PC-3 (cell line): ENCODE measurements at regions not wholly inside any gene's neighbourhood (a gene's known extent, or its start where the extent isn't known, plus 50 kb on each side); places are given as distances from the start of the nearest gene placed in this dataset.
A peak's percentile ranks its signal among the peaks of the same experiment; 100 is the strongest.

Experiments
- ATAC-seq: fragments of 200-7000 bp; cut with Tn5 transposase; 2 replicates; pipeline ENCODE4 v1.9.1; 2020; ENCODE audit warnings: mild to moderate bottlenecking, moderate library complexity
- BruUV-seq: library from RNA; stranded (reverse); fragments of 400-500 nt; replicated peaks from 2 replicates; lab custom pipeline; 2021; lab: Mats Ljungman, UMichigan
- CTCF ChIA-PET: fragments of 300-600 bp; sonication (Branson Sonifier 250); formaldehyde crosslinking; loops from one replicate; lab custom pipeline; 2022; ENCODE audit warnings: antibody characterized with exemption; lab: Charles Lee
- POLR2A ChIA-PET: fragments of 300-600 bp; sonication (Branson Sonifier 250); formaldehyde crosslinking; loops from one replicate; lab custom pipeline; 2022; ENCODE audit warnings: antibody characterized with exemption; ENCODE audit not compliant: unreplicated experiment; lab: Charles Lee
- DNase-seq: peaks from one replicate; pipeline ENCODE4 v3.0.0-alpha.2; 2015
- H2AFZ ChIP-seq: fragments of 300-600 bp; sonication (generic); 2 replicates; pipeline ENCODE4 v1.6.0; 2016; ENCODE audit warnings: antibody characterized with exemption, low read length
- H3F3A ChIP-seq: fragments of 300-600 bp; sonication (generic); one replicate; pipeline ENCODE4 v1.6.0; 2017; ENCODE audit warnings: antibody characterized with exemption, low read length, control low read depth, mild to moderate bottlenecking; ENCODE audit not compliant: unreplicated experiment
- H3K27ac ChIP-seq: fragments of 300-600 bp; sonication (generic); 2 replicates; pipeline ENCODE4 v1.5.1; 2016; ENCODE audit warnings: mild to moderate bottlenecking, low read length
- H3K27me3 ChIP-seq: fragments of 300-600 bp; sonication (generic); 2 replicates; pipeline ENCODE4 v1.6.1; 2016; ENCODE audit warnings: low read length, mixed read lengths
- H3K36me3 ChIP-seq: fragments of 300-600 bp; sonication (generic); 2 replicates; pipeline ENCODE4 v1.6.1; 2016; ENCODE audit warnings: low read depth, mixed run types, low read length, mixed read lengths
- H3K4me1 ChIP-seq: fragments of 300-600 bp; sonication (generic); 2 replicates; pipeline ENCODE4 v1.5.1; 2016; ENCODE audit warnings: low read length; ENCODE audit not compliant: insufficient read depth
- H3K4me2 ChIP-seq: fragments of 300-600 bp; sonication (generic); 2 replicates; pipeline ENCODE4 v1.6.0; 2016; ENCODE audit warnings: low read length
- H3K4me3 ChIP-seq: fragments of 300-600 bp; sonication (generic); 2 replicates; pipeline ENCODE4 v1.5.1; 2016; ENCODE audit warnings: mild to moderate bottlenecking, low read length, mixed read lengths
- H3K79me2 ChIP-seq: fragments of 300-600 bp; sonication (generic); 2 replicates; pipeline ENCODE4 v1.6.1; 2017; ENCODE audit warnings: low read length, mixed read lengths
- H3K9ac ChIP-seq: fragments of 300-600 bp; sonication (generic); 2 replicates; pipeline ENCODE4 v1.6.0; 2016; ENCODE audit warnings: mild to moderate bottlenecking, low read length
- H3K9me2 ChIP-seq: fragments of 300-600 bp; sonication (generic); replicated peaks from 2 replicates; pipeline ENCODE4 v1.6.1; 2016; ENCODE audit warnings: mixed run types, low read length, mixed read lengths
- H3K9me3 ChIP-seq: fragments of 300-600 bp; sonication (generic); 2 replicates; pipeline ENCODE4 v1.6.1; 2016; ENCODE audit warnings: low read length, mixed read lengths
- H4K20me1 ChIP-seq: fragments of 300-600 bp; sonication (generic); 2 replicates; pipeline ENCODE4 v1.6.1; 2016; ENCODE audit warnings: low read length, mixed read lengths
- CTCF ChIP-seq: fragments of 300-600 bp; sonication (generic); conservative IDR thresholded peaks from 2 replicates; pipeline ENCODE4 v1.5.1; 2017; ENCODE audit warnings: antibody characterized with exemption, low read depth, mild to moderate bottlenecking, low read length
- EZH2 ChIP-seq: fragments of 300-600 bp; sonication (generic); IDR thresholded peaks from one replicate; pipeline ENCODE4 v1.6.1; 2017; ENCODE audit warnings: antibody characterized with exemption, mild to moderate bottlenecking, low read length; ENCODE audit not compliant: unreplicated experiment
- EZH2phosphoT487 ChIP-seq: fragments of 300-600 bp; sonication (generic); IDR thresholded peaks from 2 replicates; pipeline ENCODE4 v1.6.1; 2018; ENCODE audit warnings: mild to moderate bottlenecking, antibody characterized with exemption, low read length, borderline replicate concordance
- intact Hi-C: fragments of 100-400 bp; cut with micrococcal nuclease; formaldehyde crosslinking; loops from 2 replicates; pipeline ENCODE4 v1.9.0; 2023
- microRNA-seq: library from miRNA; unstranded; fragments of <30 nt; microRNA quantifications from one replicate; pipeline ENCODE4 v1.1.0, GENCODE V29; 2020; ENCODE audit not compliant: unreplicated experiment

DNA sequence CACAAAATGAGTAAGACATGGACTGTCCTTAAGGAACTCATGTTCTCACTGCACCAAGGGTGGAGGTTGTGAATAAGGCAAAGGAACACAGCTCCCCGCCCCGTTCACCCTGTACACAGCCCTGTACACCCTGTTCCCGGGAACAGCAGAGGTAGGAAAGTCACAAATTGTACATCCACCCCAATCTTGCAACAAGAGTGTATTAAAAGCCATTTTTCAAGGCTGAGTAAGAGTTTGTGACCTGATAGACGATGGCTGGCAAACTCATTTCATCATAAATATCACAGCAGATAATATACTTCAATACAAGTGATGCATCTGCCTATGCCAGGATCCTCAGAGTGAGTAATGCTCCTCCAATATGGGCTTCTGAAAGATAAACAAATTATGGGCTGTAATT is 52.5 kb upstream of the CAMK1G start:
- peak; percentile 32 for ATAC-seq
- no peak for TF ChIP-seq EZH2
- TF ChIP-seq EZH2phosphoT487, result no peak
- TF ChIP-seq CTCF, result no peak
- peak; percentile 38 for DNase-seq
- Histone ChIP-seq H3K9me2 (no peaks in the 10 kb centered on the region), H3K9me3 (no peaks in the 10 kb centered on the region), H3K79me2 (no peaks in the 10 kb centered on the region), H3K4me1 (peaks cover 31% of the 10 kb centered on the region), H3K36me3 (no peaks in the 10 kb centered on the region), H3K9ac (no peak overlapping the region), H3K4me3 (no peak overlapping the region), H3F3A (no peaks in the 10 kb centered on the region), H2AFZ (no peak overlapping the region), H3K27me3 (no peaks in the 10 kb centered on the region), H3K4me2 (no peak overlapping the region), H4K20me1 (no peaks in the 10 kb centered on the region), H3K27ac (no peak overlapping the region)
- intact Hi-C loops, result no loop called here
- ChIA-PET POLR2A (no interaction called here), CTCF (no interaction called here)
- BruUV-seq, result no TSS peak

- Histone ChIP-seq H3K4me2 (no peak overlapping the region), H3K27ac (no peak overlapping the region), H3K4me3 (no peak overlapping the region), H3K9me2 (no peaks in the 10 kb centered on the region), H3K9ac (no peak overlapping the region), H2AFZ (no peak overlapping the region), H4K20me1 (no peaks in the 10 kb centered on the region), H3K27me3 (no peaks in the 10 kb centered on the region), H3K79me2 (no peaks in the 10 kb centered on the region), H3K36me3 (no peaks in the 10 kb centered on the region), H3K9me3 (no peaks in the 10 kb centered on the region), H3K4me1 (peaks cover 26% of the 10 kb centered on the region), H3F3A (no peaks in the 10 kb centered on the region)
- BruUV-seq, result no TSS peak
- intact Hi-C loops, result no loop called here
- ChIA-PET POLR2A (interaction anchor here (0.5 kb wide), 1 partner anchor 77 kb away, joined by 4 read pairs; no protein-coding TSS in a partner anchor), CTCF (no interaction called here)
- TF ChIP-seq CTCF (no peak), EZH2 (no peak), EZH2phosphoT487 (no peak)
- ATAC-seq (no peak), DNase-seq (no peak)
These were observed 52.0 kb upstream of the CAMK1G start for GRCh38 chr1:209531549-209531948.

Small RNA genes in the stretch of these regions (microRNA-seq; reads per million reads assigned to microRNA genes)
- gene MIR205, result 3,462 reads per million, percentile 91 among the genes with 10 or more reads in this experiment
